ENCODE measurements at regions not wholly inside any gene's neighbourhood (a gene's known extent, or its start where the extent isn't known, plus 50 kb on each side); places are given as distances from the start of the nearest gene placed in this dataset.

DNA sequence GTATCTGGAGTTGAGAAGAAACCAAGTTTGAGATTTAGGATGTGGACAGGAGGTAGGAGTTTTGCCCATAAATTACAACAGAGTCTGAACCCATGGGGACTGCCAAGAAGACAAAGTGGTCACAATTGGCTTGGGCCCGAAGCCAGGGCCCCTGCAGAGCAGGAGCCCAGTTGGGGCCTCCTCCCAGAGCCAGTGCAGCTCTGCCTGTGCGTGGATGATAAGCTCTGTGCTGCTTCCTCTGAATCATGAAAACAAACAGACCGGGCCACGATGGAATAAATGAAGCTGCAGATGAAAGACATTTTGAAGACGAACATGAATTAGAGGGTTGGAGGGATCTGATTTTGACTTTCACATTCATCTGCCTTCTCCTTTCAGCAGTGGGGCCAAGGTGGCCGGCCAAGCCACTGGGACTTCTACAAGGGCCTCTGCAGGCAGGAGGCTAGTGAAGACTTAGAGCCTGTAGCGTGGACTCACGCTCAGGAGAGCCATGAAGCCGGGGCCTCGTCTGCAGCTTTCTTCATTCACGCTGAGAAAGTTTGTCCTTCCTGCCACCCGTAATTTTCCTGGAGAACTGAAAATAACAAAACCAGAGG lies 156.8 kb upstream of the LYZL1 start:
- DNase-seq = no peak

DNA sequence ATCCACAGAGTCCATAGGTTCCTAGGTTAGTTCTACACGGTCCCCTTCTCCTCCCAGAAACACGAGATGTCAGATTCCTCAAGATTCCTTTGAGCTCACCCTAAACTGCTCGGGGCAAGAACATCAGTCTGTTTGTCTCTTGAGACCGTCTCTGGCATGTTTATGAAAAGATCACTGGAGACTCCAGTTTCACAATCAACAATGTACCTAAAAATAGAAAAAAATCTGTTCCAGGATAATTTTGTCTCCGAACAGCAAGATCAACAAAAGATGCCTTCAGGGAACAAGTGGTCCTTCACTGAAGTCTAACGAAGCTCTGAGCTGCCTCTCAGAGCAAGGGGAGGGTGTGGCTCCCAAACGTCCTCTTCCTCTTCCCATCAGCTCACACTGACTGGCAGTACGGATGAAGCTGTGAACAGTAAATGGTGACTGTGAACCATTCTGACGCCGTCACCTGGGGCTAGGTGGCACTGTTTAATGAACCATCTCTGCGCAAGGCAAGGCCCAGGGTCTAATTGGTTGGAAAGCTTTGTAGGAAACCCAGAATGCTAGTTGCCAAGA lies 156.2 kb upstream of the LYZL1 start:
- no peak for DNase-seq

DNA sequence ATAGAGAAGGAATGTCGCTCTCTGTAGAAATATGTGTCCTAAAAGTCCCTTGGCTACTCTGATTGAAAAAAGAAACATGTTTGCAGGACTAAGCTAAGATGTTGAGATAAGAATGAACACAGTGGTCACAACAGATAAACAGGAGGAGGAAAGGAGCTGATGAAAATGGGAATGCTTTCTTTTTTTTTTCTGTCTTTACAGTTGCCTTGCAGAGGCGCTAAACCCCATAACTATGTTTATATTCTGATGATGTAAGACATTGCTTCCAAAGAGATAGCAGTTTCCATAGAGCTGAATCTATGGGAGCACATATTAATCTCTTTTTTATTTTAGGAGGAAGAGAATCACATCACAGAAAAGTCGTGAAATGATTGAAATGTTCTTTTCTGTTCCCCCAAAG lies 153.5 kb upstream of the LYZL1 start:
- DNase-seq = no peak

DNA sequence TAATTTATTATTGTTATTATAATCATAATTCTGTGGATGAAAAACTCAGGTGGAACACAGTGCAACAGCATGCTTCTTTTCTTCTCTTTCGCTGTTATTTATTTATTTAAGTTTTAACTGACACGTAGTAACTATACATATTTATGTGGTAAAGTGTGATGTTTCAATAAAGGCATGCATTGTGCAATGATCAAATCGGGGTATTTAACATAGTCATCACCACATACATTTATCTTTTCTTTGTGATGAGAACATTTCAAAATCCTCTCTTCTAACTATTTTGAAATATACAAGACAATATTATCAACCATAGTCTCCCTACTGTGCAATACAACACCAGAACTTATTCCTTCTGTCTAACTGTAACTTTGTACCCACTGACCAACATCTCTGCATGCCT lies 152.5 kb upstream of the LYZL1 start:
- DNase-seq = no peak

DNA sequence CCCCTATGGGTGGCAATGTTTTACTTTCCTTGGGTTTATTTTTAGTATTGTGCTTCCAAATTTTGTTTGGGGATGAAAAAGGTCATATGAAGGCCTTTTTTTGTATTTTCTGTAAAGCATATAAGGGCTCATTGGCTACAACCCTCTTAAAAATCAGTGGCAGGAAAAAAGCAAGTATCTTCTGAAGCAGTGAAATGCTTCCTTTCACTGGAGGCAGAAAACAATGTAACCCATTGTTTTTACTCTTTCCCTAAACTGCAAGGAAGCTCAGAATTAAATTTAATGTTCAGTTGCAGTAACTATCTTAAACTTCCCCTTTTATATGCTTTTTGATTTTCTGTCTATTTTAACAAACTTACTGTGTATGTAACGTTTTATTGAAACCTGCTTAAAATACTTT lies 148.7 kb upstream of the LYZL1 start:
- no peak for DNase-seq

DNA sequence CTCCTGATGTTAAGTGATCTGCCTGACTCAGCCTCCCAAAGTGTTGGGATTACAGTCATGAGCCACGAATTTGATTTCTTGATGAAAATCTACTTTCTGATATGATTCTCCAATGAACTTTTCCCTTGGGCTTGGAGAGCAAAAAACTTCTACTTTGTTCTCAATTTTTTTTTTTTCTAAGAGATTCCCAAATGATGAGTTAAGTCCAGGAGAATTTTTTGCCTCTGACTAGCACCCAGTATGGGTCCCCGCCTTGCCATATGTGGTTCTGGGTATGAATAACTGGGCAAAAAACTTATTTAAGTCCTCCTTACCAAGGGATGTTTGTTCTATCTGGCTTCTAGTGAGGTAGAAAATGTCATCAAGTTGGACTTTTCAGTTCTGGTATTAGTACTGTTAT lies 147.9 kb upstream of the LYZL1 start:
- DNase-seq = no peak

DNA sequence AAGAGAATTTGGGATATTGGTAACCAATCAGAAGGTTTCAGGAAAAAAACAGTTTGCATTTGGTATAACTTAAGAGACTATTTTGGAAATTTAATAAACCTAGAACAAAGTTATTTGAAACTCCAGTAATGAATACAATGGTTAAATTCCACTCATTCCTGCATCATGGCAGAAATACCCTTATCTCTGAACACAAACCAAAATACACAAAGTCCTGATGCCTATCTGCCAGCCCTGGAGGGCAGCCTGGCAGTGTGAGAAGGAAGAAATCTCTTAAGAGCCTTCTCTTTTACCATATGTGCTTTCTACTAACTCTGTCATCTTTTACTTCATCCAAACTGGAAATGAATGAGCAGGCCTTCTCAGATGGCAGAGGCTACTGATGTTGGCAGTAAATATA lies 147.1 kb upstream of the LYZL1 start:
- no peak for DNase-seq

DNA sequence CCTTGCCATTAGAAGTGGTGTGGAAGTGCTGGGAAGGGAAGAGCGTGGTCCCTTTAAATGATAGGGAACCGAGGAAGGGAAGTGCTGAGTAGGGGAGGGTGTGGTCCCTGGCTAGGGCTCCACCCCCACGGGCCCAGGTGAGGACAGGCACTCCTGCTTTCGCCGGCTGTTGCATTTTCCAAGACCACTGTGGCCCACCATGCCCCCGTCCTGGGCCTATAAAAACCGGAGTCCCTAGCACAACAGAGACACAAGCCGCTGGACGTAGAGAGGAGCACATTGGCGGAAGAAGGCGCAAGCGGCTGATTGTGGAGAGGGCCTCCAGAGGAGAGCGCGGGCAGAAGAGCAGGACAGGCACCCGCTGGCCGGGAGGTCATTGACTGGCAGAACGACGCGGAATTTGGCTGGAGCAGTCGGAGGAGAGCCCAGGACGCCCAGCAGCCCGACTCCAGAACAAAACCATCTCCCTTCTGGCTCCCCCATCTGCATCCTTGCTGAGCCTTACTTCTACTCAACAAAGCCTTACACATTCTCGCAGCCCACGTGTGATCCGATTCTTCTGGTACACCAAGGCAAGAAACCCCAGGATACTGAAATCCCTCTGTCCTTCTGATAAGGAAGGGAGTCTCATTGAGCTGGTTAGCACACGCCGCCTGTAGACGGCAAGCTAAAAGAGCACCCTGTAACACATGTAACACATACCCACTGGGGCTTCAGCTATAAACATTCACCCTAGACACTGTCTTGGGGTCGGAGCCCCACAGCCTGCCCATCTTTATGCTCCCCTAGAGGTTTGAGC lies 146.2 kb upstream of the LYZL1 start:
- no peak for DNase-seq

DNA sequence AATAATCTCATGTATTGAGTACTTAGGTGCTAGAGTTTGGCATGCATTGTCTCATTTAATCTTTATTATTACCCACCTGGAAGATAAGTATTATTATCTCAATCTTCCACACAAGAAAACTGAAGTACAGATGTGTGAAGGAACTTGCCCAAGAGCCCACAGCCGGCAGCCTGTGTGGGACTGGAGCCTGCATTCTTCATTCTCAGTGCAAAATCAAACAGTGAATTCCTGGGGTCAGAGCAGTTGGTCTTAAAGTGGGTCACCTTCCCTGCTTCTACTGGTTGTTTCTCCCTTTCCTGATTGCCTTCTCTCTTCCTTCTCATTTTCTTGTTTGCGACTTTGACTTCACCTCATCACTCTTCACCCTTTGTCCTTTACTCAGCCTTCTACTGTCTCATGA lies 144.7 kb upstream of the LYZL1 start:
- DNase-seq = no peak

DNA sequence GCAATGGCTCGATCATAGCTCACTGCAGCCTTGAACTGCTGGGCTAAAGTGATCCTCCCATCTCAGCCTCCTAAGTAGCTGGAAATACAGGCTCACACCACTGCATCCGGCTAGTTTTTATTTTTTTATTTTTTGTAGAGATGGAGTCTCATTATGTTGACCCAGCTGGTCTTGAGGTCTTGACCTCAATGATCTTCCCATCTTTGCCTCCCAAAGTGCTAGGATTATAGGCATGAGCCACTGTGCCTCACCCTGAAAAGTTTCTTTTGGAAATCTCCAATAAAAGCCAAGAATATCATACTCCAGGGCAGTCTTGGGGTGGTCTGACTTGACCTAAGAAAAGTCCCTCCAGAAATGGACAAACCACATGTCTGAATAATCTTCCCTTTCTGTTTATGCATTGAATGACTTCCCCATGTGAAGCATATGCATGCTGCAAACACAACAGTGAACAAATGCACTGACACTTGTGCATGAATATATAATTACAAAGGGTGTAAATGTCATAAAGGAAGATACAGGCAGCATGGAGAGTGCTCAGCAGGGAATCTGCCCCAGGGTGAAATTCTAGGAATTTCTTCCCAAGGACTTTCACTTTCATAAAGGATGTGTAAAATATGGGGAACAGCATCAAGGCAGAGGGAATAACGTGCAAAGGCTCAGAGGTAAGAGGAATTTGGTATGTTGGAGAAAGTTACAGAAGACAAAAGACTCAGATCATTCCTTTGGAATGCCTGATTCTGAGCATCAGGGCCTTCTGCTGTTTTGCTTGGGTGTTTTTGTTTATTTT lies 142.4 kb upstream of the LYZL1 start:
- DNase-seq = no peak

DNA sequence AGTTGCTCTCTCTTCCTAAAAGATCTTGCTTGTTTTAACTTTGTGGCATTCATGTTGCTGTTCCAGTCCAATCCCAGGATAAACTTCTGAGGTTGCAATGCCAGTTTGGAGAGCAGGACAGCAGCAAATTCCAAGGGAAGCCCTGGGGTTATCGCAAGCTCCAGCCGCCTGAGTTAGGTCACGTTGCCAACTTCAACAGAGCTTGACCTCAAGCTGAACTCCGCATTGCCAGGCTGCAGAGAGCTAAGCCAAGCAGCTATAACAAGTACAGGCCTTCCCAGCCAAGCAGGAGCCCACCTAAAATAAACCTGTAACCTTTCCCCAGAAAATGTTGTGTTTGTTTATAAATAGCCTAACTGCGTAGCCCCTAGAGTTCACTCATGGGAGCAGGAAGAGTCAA lies 138.9 kb upstream of the LYZL1 start:
- DNase-seq = no peak

DNA sequence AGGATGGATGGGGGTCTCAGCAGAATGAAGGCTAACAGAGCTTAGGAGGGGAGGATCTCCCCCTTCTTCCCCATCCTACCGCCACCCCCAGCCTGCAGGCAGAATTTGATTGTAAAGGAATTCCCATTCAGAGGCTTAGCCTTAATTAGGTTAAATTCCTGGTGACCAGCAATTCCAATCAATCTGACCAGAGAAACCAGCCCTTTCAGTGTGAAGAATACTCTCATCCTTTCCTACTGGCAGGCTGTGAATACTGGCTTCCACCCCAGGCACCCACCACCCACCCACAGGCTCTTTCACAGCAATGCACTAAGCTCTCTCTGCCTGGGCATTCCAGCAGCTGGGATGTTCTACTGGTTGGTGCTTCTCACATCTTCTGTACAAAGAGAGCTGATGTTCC lies 137.9 kb upstream of the LYZL1 start:
- no peak for DNase-seq

DNA sequence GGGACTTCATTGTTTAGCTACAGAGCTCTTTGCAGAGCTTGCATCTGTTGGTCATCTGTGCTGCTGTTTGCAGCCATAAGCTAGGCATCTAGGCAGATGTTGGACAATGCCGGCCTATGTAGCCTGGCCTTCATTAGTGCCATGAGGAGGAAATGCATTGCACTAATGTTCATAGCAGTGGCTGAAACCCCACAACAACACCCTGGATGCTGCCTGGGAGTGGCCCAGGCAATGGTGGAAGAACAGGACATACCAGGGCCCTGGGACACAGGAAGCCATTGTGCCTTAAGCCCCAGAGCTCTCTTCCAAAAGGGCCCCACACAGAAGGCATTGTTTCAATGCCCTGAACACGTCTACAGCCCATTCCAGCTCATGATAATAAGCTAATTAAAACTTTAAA lies 131.5 kb upstream of the LYZL1 start:
- no peak for DNase-seq

DNA sequence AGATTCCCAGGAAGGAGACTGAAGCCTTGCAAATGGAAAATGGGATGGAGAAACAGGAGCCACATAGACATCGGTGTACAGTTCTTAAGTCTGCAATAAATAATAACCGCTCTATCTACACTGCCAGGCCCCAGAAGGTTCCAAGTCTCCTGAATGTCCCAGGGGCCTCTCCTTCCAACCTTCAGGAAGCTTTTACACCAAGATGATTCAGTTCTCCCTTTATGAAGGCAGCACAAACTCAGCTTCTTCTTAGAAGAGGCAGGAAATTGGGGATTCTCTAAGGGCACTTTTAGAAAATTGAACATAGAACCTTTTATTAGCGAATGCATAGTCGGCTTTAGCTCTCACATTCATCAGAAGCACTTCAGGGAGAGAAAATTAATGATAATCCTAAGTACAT lies 130.8 kb upstream of the LYZL1 start:
- no peak for DNase-seq

DNA sequence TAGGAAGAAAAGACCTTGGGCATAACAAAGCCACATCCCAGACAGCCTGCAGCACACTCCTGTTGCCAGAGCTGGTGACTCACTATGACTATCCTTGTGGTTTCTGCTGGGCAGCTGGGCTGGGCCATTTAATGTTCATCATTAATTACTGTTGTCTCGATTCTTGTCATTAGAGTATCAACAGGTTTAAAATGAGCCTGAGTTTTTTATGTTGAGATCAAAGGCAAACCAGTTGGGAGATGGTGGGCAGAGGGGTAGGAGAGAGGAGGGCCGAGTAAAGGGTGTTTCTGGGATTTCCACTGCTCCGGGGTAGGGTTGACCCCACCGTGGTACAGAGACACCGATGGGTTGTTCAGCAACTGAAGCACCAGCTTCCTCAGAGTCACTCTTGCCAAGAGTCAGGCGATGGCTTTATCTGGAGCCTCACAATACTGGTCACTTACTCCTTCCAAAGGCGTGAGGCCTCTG lies 128.7 kb upstream of the LYZL1 start:
- DNase-seq = no peak

DNA sequence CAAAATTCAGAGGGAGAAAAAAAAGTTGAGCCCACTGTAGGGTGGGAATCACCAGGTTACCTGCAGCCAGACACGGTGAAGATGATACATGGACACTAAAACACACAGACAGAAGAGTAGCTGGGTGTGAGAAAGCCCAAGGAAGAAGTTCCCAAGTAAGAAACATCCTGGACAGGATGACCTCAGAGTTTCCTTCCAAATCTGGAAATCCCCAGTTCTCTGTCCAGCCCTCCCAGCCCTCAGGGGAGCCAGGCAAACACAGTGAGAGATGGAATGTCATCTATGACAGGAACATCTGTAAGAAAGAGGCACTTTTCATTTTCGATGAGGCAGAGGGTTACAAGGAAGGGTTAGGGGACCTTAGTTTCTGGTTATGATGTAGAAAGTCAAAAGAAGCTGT lies 125.1 kb upstream of the LYZL1 start:
- DNase-seq = no peak

DNA sequence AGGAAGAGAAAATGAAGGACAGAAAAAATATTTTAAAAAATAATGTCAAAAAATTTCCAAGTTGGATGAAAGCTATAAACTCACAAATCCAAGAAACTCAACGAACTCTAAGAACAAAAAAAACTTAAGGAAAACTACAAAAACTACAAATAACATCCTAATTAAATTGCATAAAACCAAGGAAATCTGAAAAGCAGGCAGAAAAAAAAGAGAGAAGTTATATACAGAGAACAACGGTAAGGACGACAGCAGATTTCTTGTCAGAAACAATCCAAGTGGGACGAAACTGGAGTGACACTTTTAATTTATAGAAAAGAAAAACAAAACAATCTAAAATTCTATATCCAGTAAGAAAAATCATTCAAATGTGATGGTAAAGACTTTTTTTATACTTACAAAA lies 122.2 kb upstream of the LYZL1 start:
- DNase-seq = no peak

DNA sequence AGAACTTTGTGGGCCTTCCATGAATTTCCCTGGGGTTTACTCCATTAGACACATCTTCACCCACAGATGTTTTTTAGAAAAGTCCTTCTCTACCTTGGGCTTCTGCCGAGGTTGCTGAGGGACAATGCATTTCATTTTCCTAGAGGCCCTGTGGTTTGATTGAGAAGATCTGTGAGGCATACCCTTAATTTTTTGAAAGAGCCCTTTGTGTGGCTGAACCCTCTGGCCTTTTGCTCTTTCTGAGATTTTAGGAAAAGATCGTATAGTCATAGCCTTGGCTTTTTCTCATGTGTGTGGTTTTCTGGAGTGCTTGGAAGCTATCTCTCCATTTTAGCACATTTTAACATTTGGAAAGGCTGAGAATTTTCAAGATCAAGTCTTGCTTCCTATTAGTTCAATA lies 119.8 kb upstream of the LYZL1 start:
- no peak for DNase-seq

DNA sequence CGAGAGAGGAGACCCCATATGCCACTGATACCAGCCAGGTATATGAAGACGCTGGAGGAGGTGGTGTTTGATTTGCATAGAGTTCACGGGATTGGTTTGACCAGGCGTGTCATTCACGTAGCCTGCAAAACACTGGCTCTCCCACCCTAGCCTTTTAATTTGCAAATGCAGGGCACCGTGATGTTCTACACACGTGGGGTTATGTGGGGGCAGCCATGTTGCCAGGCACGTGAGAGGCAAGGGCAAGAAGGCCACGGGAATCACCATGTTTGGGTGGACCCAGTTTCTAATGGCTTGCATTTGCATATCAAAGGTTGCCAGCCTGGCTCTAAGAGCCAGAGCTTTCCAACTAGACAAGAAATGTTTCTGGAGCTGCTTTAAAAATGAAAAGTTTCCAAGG lies 117.2 kb upstream of the LYZL1 start:
- no peak for DNase-seq

DNA sequence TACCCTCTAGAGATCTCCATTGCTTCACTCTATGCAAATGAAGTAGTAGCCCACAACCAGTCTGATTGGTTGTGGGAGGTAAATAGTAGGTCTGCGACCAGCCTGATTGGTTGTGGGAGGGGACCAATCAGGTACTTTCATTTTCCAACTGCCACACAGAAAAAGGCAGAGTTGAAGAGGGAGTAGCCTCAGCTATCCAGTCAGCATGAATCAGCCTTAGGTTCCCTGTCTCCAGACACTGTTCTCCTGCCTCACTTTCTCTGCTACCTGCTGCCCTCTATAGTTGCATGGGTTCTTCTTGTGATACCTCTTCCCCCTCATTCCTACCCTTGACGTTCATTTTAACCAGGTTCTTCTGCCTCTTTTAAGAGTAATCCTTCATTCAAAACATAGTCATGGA lies 114.5 kb upstream of the LYZL1 start:
- no peak for DNase-seq

DNA sequence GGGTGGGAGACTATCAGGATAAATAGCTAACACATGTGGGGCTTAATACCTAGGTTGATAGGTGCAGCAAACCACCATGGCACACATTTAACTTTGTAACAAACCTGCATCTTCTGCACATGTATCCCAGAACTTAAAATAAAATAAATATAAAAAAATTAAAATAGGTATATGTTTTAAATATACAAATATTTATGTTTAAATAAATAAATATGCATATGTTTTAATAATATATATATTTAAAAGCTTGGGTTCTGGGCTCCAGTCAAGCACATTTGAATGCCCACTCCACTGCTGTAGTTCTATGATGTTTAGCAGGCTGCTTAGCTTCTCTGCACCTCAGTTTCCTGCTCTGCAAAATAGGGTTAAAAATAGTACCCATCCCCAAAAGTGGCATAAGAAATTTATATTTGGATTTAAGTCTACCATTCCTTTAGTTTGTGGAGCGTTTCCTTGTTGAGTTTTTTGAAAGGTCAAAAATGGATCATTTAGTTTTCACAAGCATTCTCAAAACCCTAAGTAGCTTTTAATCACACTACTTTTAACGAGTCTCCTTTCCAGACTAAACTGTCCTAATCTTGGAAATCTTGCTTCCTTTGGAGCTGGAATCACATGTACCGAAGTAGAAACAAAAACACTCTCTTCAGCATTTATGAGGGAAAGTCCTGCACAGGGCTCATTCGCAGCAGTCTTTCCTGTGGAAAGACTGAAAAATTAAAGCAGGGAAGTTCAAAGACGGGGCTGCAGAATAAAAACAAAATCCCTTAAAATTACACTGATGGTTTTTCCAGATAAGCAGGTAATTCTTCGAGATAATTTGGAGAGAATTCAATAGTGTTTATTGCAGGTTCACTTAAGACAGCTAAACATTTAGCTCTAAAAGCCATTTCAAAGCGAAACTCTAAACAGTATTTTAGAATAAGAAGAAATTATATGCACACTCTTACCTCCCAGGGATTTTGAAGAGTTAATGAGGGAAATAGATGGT lies 111.7 kb upstream of the LYZL1 start:
- no peak for DNase-seq

DNA sequence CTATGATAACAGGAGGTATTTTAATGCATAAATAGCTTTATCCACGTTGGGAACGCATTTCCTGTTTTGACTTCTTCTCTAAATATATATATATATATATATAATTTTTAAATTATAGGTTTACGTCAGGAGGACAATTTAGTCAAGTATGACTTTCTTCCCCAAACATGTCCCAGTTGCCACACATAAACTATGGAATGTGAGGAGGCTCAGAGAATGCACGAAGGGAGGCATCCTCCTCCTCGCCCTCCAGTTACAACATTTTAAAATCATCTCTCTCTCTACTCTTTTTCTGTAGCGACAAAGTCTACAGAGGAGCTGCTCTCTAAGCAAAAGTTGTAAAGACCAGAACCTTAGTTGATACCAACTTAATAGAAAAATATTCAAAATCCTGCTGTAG lies 106.9 kb upstream of the LYZL1 start:
- no peak for DNase-seq

Measured in activated CD8-positive, alpha-beta memory T cell treated with anti-CD3 and anti-CD28 coated beads, Interleukin-2, amount 50 U/mL, for 4 hours (primary cell).